H9 (cell line): ENCODE measurements at regions not wholly inside any gene's neighbourhood (a gene's known extent, or its start where the extent isn't known, plus 50 kb on each side); places are given as distances from the start of the nearest gene placed in this dataset.
"Not testable (repeated sequence)": the region's sequence is repeated elsewhere in the genome, so short reads cannot be mapped to it uniquely, and the experiment has no call there.

ENCODE experiments used
- DNase-seq: peaks from one replicate; pipeline ENCODE4 v3.0.0-alpha.2; 2017
- H2AFZ ChIP-seq: one replicate; pipeline ENCODE4 v1.6.1; 2013; ENCODE audit warnings: mild to moderate bottlenecking, low read length, control low read depth, moderate library complexity
- H2AK5ac ChIP-seq: 2 replicates; pipeline ENCODE4 v1.6.1; 2013; ENCODE audit warnings: low read length, control low read depth, mixed read lengths; ENCODE audit not compliant: insufficient read length
- H2BK120ac ChIP-seq: one replicate; pipeline ENCODE4 v1.6.1; 2013; ENCODE audit warnings: low read depth, mild to moderate bottlenecking, low read length, control low read depth, inconsistent platforms; ENCODE audit not compliant: poor library complexity, severe bottlenecking
- H2BK12ac ChIP-seq: 2 replicates; pipeline ENCODE4 v1.6.1; 2013; ENCODE audit warnings: low read length, control low read depth, mixed read lengths, low read depth; ENCODE audit not compliant: insufficient read length
- H2BK15ac ChIP-seq: 2 replicates; pipeline ENCODE4 v1.6.1; 2013; ENCODE audit warnings: low read depth, low read length, control low read depth
- H2BK20ac ChIP-seq: one replicate; pipeline ENCODE4 v1.6.1; 2013; ENCODE audit warnings: low read depth, mild to moderate bottlenecking, low read length, control low read depth, inconsistent platforms; ENCODE audit not compliant: poor library complexity, severe bottlenecking
- H2BK5ac ChIP-seq: 2 replicates; pipeline ENCODE4 v1.6.1; 2013; ENCODE audit warnings: low read length, control low read depth, mixed read lengths; ENCODE audit not compliant: insufficient read length
- H3K14ac ChIP-seq: 2 replicates; pipeline ENCODE4 v1.6.1; 2013; ENCODE audit warnings: low read length, control low read depth; ENCODE audit not compliant: insufficient read depth
- H3K18ac ChIP-seq: 2 replicates; pipeline ENCODE4 v1.6.1; 2013; ENCODE audit warnings: low read depth, mild to moderate bottlenecking, mixed read lengths, low read length, control low read depth; ENCODE audit not compliant: insufficient read length
- H3K23ac ChIP-seq: 2 replicates; pipeline ENCODE4 v1.6.1; 2013; ENCODE audit warnings: low read length, control low read depth, mixed read lengths, low read depth; ENCODE audit not compliant: insufficient read length
- H3K23me2 ChIP-seq: 2 replicates; pipeline ENCODE4 v1.6.1; 2013; ENCODE audit warnings: low read depth, mild to moderate bottlenecking, mixed read lengths, low read length, control low read depth; ENCODE audit not compliant: insufficient read length, poor library complexity, severe bottlenecking
- H3K27ac ChIP-seq: 2 replicates; pipeline ENCODE4 v1.5.1; 2013; ENCODE audit warnings: low read length, control low read depth, mixed read lengths, low read depth; ENCODE audit not compliant: insufficient read length
- H3K27me3 ChIP-seq: 2 replicates; pipeline ENCODE4 v1.6.1; 2013; ENCODE audit warnings: low read length, control low read depth, inconsistent platforms; ENCODE audit not compliant: insufficient read depth
- H3K4ac ChIP-seq: 2 replicates; pipeline ENCODE4 v1.6.1; 2013; ENCODE audit warnings: low read depth, mild to moderate bottlenecking, control low read depth, inconsistent platforms, low read length, moderate library complexity
- H3K4me1 ChIP-seq: 2 replicates; pipeline ENCODE4 v1.6.1; 2013; ENCODE audit warnings: low read length, control low read depth, inconsistent platforms; ENCODE audit not compliant: insufficient read depth
- H3K4me2 ChIP-seq: 2 replicates; pipeline ENCODE4 v1.6.1; 2013; ENCODE audit warnings: low read length, control low read depth, mixed read lengths; ENCODE audit not compliant: insufficient read length, insufficient read depth
- H3K56ac ChIP-seq: 2 replicates; pipeline ENCODE4 v1.6.1; 2013; ENCODE audit warnings: low read depth, mild to moderate bottlenecking, mixed read lengths, low read length, control low read depth; ENCODE audit not compliant: insufficient read length
- H3K79me1 ChIP-seq: 2 replicates; pipeline ENCODE4 v1.6.1; 2013; ENCODE audit warnings: low read depth, mild to moderate bottlenecking, moderate library complexity, low read length, control low read depth, inconsistent platforms; ENCODE audit not compliant: insufficient read depth, poor library complexity, severe bottlenecking
- H3K79me2 ChIP-seq: 2 replicates; pipeline ENCODE4 v1.6.1; 2013; ENCODE audit warnings: low read length, control low read depth, inconsistent platforms; ENCODE audit not compliant: insufficient read depth
- H3K9ac ChIP-seq: 2 replicates; pipeline ENCODE4 v1.6.1; 2013; ENCODE audit warnings: low read length, control low read depth, mixed read lengths; ENCODE audit not compliant: insufficient read length; ENCODE audit errors: extremely low read depth
- H3K9me3 ChIP-seq: one replicate; pipeline ENCODE4 v1.6.1; 2013; ENCODE audit warnings: low read depth, low read length, inconsistent platforms; ENCODE audit not compliant: control insufficient read depth
- H3T11ph ChIP-seq: one replicate; pipeline ENCODE4 v1.6.1; 2013; ENCODE audit warnings: mild to moderate bottlenecking, low read length, control low read depth, inconsistent platforms
- H4K20me1 ChIP-seq: one replicate; pipeline ENCODE4 v1.6.1; 2013; ENCODE audit not compliant: control insufficient read depth, insufficient read length, insufficient read depth
- H4K5ac ChIP-seq: 2 replicates; pipeline ENCODE4 v1.6.1; 2013; ENCODE audit warnings: low read depth, mild to moderate bottlenecking, mixed read lengths, low read length, control low read depth; ENCODE audit not compliant: insufficient read length
- H4K8ac ChIP-seq: replicated peaks from 2 replicates; pipeline ENCODE4 v1.6.1; 2013; ENCODE audit warnings: low read length, control low read depth, mixed read lengths, low read depth; ENCODE audit not compliant: insufficient read length
- H4K91ac ChIP-seq: 2 replicates; pipeline ENCODE4 v1.6.1; 2013; ENCODE audit warnings: low read depth, mild to moderate bottlenecking, moderate library complexity, mixed read lengths, low read length, control low read depth; ENCODE audit not compliant: insufficient read length
- H3K27ac Mint-ChIP-seq, 3 experiments: 2 replicates in 2 of 3; 3 replicates in 1 of 3; pipeline ENCODE4 v1.8.0; 2020 to 2021; ENCODE audit warnings: mixed read lengths in 3 of 3, mild to moderate bottlenecking in 1 of 3, moderate library complexity in 1 of 3
- H3K27me3 Mint-ChIP-seq: 2 replicates; pipeline ENCODE4 v1.8.0; 2021; ENCODE audit warnings: low read depth, mild to moderate bottlenecking, moderate library complexity, mixed read lengths
- H3K36me3 Mint-ChIP-seq, 3 experiments: 2 replicates in 2 of 3; 3 replicates in 1 of 3; pipeline ENCODE4 v1.8.0; 2020 to 2021; ENCODE audit warnings: low read depth in 3 of 3, mixed read lengths in 3 of 3; ENCODE audit not compliant: insufficient read depth in 1 of 3
- H3K4me1 Mint-ChIP-seq, 2 experiments: 2 replicates each; pipeline ENCODE4 v1.8.0; 2020; ENCODE audit warnings: mixed read lengths in 2 of 2
- H3K4me3 Mint-ChIP-seq, 2 experiments: 2 replicates in 1 of 2; 3 replicates in 1 of 2; pipeline ENCODE4 v1.8.0; 2020 to 2021; ENCODE audit warnings: mild to moderate bottlenecking in 2 of 2, mixed read lengths in 2 of 2, moderate library complexity in 1 of 2
- H3K9me3 Mint-ChIP-seq, 2 experiments: 2 replicates in 1 of 2; 3 replicates in 1 of 2; pipeline ENCODE4 v1.8.0; 2020; ENCODE audit warnings: mild to moderate bottlenecking in 2 of 2, mixed read lengths in 2 of 2, moderate library complexity in 1 of 2
- WGBS: extraction: QIAGEN DNeasy Blood & Tissue Kit; methylation state at CpG from one replicate; pipeline ENCODE4 v1.1.7; 2013; ENCODE audit warnings: missing lambda C conversion rate, low lambda C conversion rate, mixed read lengths; ENCODE audit not compliant: insufficient read length; ENCODE audit errors: extremely low coverage; 5-methylcytosine and 5-hydroxymethylcytosine counted together

- H2BK15ac ChIP-seq, H3K4me1 Mint-ChIP-seq, H3K27me3 Mint-ChIP-seq, H2AFZ ChIP-seq, H3K4me2 ChIP-seq, H3K79me2 ChIP-seq, H2BK5ac ChIP-seq, H2BK20ac ChIP-seq, H4K8ac ChIP-seq, H3K23ac ChIP-seq, H3K18ac ChIP-seq, H3T11ph ChIP-seq, H3K4ac ChIP-seq, H3K56ac ChIP-seq, H3K79me1 ChIP-seq, DNase-seq, H3K27ac Mint-ChIP-seq, H3K14ac ChIP-seq, H3K23me2 ChIP-seq, H3K27me3 ChIP-seq, H4K91ac ChIP-seq, H3K4me1 ChIP-seq, H3K4me3 Mint-ChIP-seq, H3K9me3 Mint-ChIP-seq, H3K36me3 Mint-ChIP-seq, H3K27ac ChIP-seq, H2BK120ac ChIP-seq, H3K9me3 ChIP-seq, H4K20me1 ChIP-seq, H2AK5ac ChIP-seq, H4K5ac ChIP-seq, H3K9ac ChIP-seq, H2BK12ac ChIP-seq: not testable (repeated sequence)
- WGBS: no CpG with 5 or more reads among the region's 1 CpG
Measured at GRCh38 chr7:65570990-65571389, 197.3 kb downstream of the ZNF92 start.

GRCh38 chr7:65572581-65572980, 198.9 kb downstream of the ZNF92 start:
- no CpG with 5 or more reads among the region's 35 CpGs for WGBS
- H3K9ac ChIP-seq, H3K36me3 Mint-ChIP-seq, H3K4me3 Mint-ChIP-seq, H3K27ac ChIP-seq, H3K27me3 ChIP-seq, H3T11ph ChIP-seq, H4K91ac ChIP-seq, H2BK12ac ChIP-seq, H3K23me2 ChIP-seq, H3K79me1 ChIP-seq, H3K4me2 ChIP-seq, H2BK120ac ChIP-seq, H4K8ac ChIP-seq, H2BK20ac ChIP-seq, H3K4me1 ChIP-seq, H3K27me3 Mint-ChIP-seq, H3K27ac Mint-ChIP-seq, H2AK5ac ChIP-seq, H3K56ac ChIP-seq, H3K79me2 ChIP-seq, H3K23ac ChIP-seq, H2AFZ ChIP-seq, H3K18ac ChIP-seq, H3K4ac ChIP-seq, H3K9me3 Mint-ChIP-seq, H4K20me1 ChIP-seq, DNase-seq, H3K4me1 Mint-ChIP-seq, H2BK15ac ChIP-seq, H4K5ac ChIP-seq, H2BK5ac ChIP-seq, H3K9me3 ChIP-seq, H3K14ac ChIP-seq: not testable (repeated sequence)
